GM12878 (cell line): ENCODE measurements at regions not wholly inside any gene's neighbourhood (a gene's known extent, or its start where the extent isn't known, plus 50 kb on each side); places are given as distances from the start of the nearest gene placed in this dataset.

Source experiments
- ATAC-seq: fragments of 200-7000 bp; cut with Tn5 transposase; 3 replicates; pipeline ENCODE4 v1.9.1; 2020; ENCODE audit warnings: mild to moderate bottlenecking, moderate library complexity
- BruUV-seq: library from RNA; stranded (reverse); fragments of 400-500 nt; replicated peaks from 2 replicates; lab custom pipeline; 2021; lab: Mats Ljungman, UMichigan
- CTCF ChIA-PET: fragments of 300-600 bp; sonication (Branson Sonifier 250); formaldehyde crosslinking; extraction: SDS; loops from one replicate; lab custom pipeline; 2021; ENCODE audit warnings: inconsistent platforms; lab: Yijun Ruan, JAX
- POLR2A ChIA-PET: fragments of 350-600 bp; formaldehyde crosslinking; extraction: SDS; loops from one replicate; lab custom pipeline; 2021; ENCODE audit warnings: inconsistent platforms; lab: Charles Lee
- RAD21 ChIA-PET: fragments of 300-600 bp; sonication (Branson Sonifier 250); formaldehyde crosslinking; loops from one replicate; lab custom pipeline; 2023; ENCODE audit warnings: antibody characterized with exemption; ENCODE audit not compliant: unreplicated experiment; lab: Charles Lee
- SMC1A ChIA-PET: fragments of 300-600 bp; sonication (Branson Sonifier 250); formaldehyde crosslinking; loops from one replicate; lab custom pipeline; 2023; ENCODE audit not compliant: unreplicated experiment, uncharacterized antibody; lab: Charles Lee
- DNase-seq: peaks from one replicate; pipeline ENCODE4 v3.0.0-alpha.2; 2011; ENCODE audit warnings: low read depth, low spot score
- FAIRE-seq: peaks from 3 replicates; lab custom pipeline; 2011; peaks lifted over from hg19 to GRCh38; lab: Jason Lieb, UNC
- H2AFZ ChIP-seq: 2 replicates; pipeline ENCODE4 v1.6.0; 2011; ENCODE audit warnings: low read depth, low read length, control low read depth; ENCODE audit not compliant: control insufficient read depth
- H3K27ac ChIP-seq: 2 replicates; pipeline ENCODE4 v1.5.1; 2011; ENCODE audit warnings: control low read depth; ENCODE audit not compliant: control insufficient read depth, insufficient read depth
- H3K27me3 ChIP-seq, 2 experiments: replicated peaks in 1 of 2; 2 replicates each; pipeline versions ENCODE4 v1.6.0 to v1.6.1; 2011; ENCODE audit warnings: low read length in 1 of 2; ENCODE audit not compliant: control insufficient read depth in 2 of 2, insufficient read depth in 2 of 2
- H3K36me3 ChIP-seq, 2 experiments: 2 replicates each; pipeline ENCODE4 v1.5.1; 2011; ENCODE audit warnings: low read length in 1 of 2; ENCODE audit not compliant: control insufficient read depth in 2 of 2, insufficient read depth in 2 of 2
- H3K4me1 ChIP-seq: 2 replicates; pipeline ENCODE4 v1.6.1; 2011; ENCODE audit warnings: mild to moderate bottlenecking, low read length, moderate library complexity, mixed read lengths; ENCODE audit not compliant: control insufficient read depth, insufficient read depth
- H3K4me2 ChIP-seq: 2 replicates; pipeline ENCODE4 v1.6.0; 2011; ENCODE audit warnings: control low read depth; ENCODE audit not compliant: control insufficient read depth, insufficient read depth
- H3K4me3 ChIP-seq: fragments of 200-600 bp; sonication (generic); 2 replicates; pipeline ENCODE4 v1.5.1; 2016
- H3K79me2 ChIP-seq: 2 replicates; pipeline ENCODE4 v1.6.0; 2011; ENCODE audit warnings: low read length; ENCODE audit not compliant: control insufficient read depth, insufficient read depth
- H3K9ac ChIP-seq: 2 replicates; pipeline ENCODE4 v1.8.0; 2011; ENCODE audit warnings: low read length, control low read depth, mixed read lengths; ENCODE audit not compliant: control insufficient read depth, insufficient read depth
- H3K9me3 ChIP-seq: replicated peaks from 3 replicates; pipeline ENCODE4 v1.5.1; 2011; ENCODE audit warnings: mild to moderate bottlenecking, low read length; ENCODE audit not compliant: control insufficient read depth, insufficient read depth
- H4K20me1 ChIP-seq: 2 replicates; pipeline ENCODE4 v1.6.0; 2011; ENCODE audit not compliant: control insufficient read depth, insufficient read depth
- ATF2 ChIP-seq: IDR thresholded peaks from 2 replicates; pipeline ENCODE4 v1.6.1; 2012; ENCODE audit warnings: low read length, inconsistent platforms
- EP300 ChIP-seq, 2 experiments: fragments of 150-350 bp in 1 of 2; IDR thresholded peaks; 2 replicates each; pipeline ENCODE4 v1.6.1; 2011 to 2012; ENCODE audit warnings: low read depth in 2 of 2, low read length in 2 of 2, borderline replicate concordance in 1 of 2, improper control_type of control experiment in 1 of 2, inconsistent platforms in 1 of 2; ENCODE audit not compliant: control insufficient read depth in 1 of 2
- KLF5 ChIP-seq: fragments of 450-650 bp; IDR thresholded peaks from 2 replicates; pipeline ENCODE4 v1.6.1; 2014; ENCODE audit warnings: mild to moderate bottlenecking; ENCODE audit not compliant: partially characterized antibody
- NR2C1 ChIP-seq: fragments of 450-650 bp; IDR thresholded peaks from 2 replicates; pipeline ENCODE4 v1.6.1; 2017; ENCODE audit warnings: antibody characterized with exemption, mild to moderate bottlenecking, moderate library complexity
- NR2F1 ChIP-seq: fragments of 450-650 bp; conservative IDR thresholded peaks from 2 replicates; pipeline ENCODE4 v1.6.1; 2017; ENCODE audit warnings: mild to moderate bottlenecking
- PAX5 ChIP-seq: IDR thresholded peaks from 2 replicates; pipeline ENCODE4 v1.6.1; 2011; ENCODE audit warnings: low read depth, low read length, borderline replicate concordance
- POLR2AphosphoS2 ChIP-seq: IDR thresholded peaks from 2 replicates; pipeline ENCODE4 v1.6.1; 2011; ENCODE audit warnings: low read depth, mild to moderate bottlenecking, low read length, improper control_type of control experiment, moderate library complexity
- RAD21 ChIP-seq: IDR thresholded peaks from 2 replicates; pipeline ENCODE4 v1.6.1; 2011; ENCODE audit warnings: mild to moderate bottlenecking, low read depth, low read length, moderate library complexity; ENCODE audit not compliant: insufficient read depth
- RELA ChIP-seq: fragments of 450-650 bp; IDR thresholded peaks from 2 replicates; pipeline ENCODE4 v1.8.0; 2014; ENCODE audit warnings: borderline replicate concordance; ENCODE audit not compliant: partially characterized antibody
- RUNX3 ChIP-seq: IDR thresholded peaks from 2 replicates; pipeline ENCODE4 v1.6.1; 2012; ENCODE audit warnings: low read length, inconsistent platforms
- SMAD5 ChIP-seq: IDR thresholded peaks from 2 replicates; pipeline ENCODE4 v1.6.1; 2016; ENCODE audit warnings: antibody characterized with exemption, low read depth
- STAT3 ChIP-seq: IDR thresholded peaks from 2 replicates; pipeline ENCODE4 v1.6.1; 2011; ENCODE audit warnings: low read depth, low read length, improper control_type of control experiment
- YBX1 ChIP-seq: fragments of 450-650 bp; IDR thresholded peaks from 2 replicates; pipeline ENCODE4 v1.6.1; 2016; ENCODE audit warnings: antibody characterized with exemption
- YY1 ChIP-seq: IDR thresholded peaks from 2 replicates; pipeline ENCODE4 v1.6.1; 2011; ENCODE audit warnings: low read depth, mild to moderate bottlenecking, low read length
- ZBTB4 ChIP-seq: fragments of 450-650 bp; formaldehyde crosslinking; IDR thresholded peaks from 2 replicates; pipeline ENCODE4 v1.4.0; 2022; ENCODE audit warnings: mild to moderate bottlenecking, moderate library complexity
- ZNF384 ChIP-seq: IDR thresholded peaks from 2 replicates; pipeline ENCODE4 v1.6.1; 2012; ENCODE audit warnings: low read depth, mild to moderate bottlenecking, low read length, improper control_type of control experiment, borderline replicate concordance
- WGBS: methylation state at CpG from one replicate; pipeline ENCODE4 v1.1.6; 2016; ENCODE audit warnings: low lambda C conversion rate; ENCODE audit not compliant: insufficient replicate concordance, insufficient coverage; ENCODE audit errors: missing lambda C conversion rate; 5-methylcytosine and 5-hydroxymethylcytosine counted together
- in situ Hi-C: fragments of 300-500 bp; cut with MboI; formaldehyde crosslinking; loops from 9 replicates; pipeline ENCODE4 v1.14.3; 2018; ENCODE audit warnings: mixed read lengths
- intact Hi-C: fragments of 100-400 bp; cut with micrococcal nuclease; formaldehyde crosslinking; loops from one replicate; pipeline ENCODE4 v1.14.2; 2022; ENCODE audit not compliant: unreplicated experiment

GRCh38 chr13:55727683-55728082, 1413.0 kb upstream of the PRR20A start:
- H3K36me3 ChIP-seq, result no peaks in the 10 kb centered on the region
- no peaks in the 10 kb centered on the region for H3K79me2 ChIP-seq
- H3K27me3 ChIP-seq, result no peaks in the 10 kb centered on the region
- no peak overlapping the region for H3K27ac ChIP-seq
- TF ChIP-seq RAD21, result no peak
- no peak for TF ChIP-seq POLR2AphosphoS2
- TF ChIP-seq KLF5, result no peak
- TF ChIP-seq SMAD5, result no peak
- TF ChIP-seq ATF2, result no peak
- TF ChIP-seq EP300 (IDR thresholded peaks at IDR 0.05; ENCODE audit: borderline replicate concordance in 1 of 2, control insufficient read depth in 1 of 2, low read depth in 2 of 2, low read length in 2 of 2), result no peak
- TF ChIP-seq ZNF384, result no peak
- no peak for TF ChIP-seq RUNX3
- no peak for TF ChIP-seq NR2F1
- TF ChIP-seq PAX5, result no peak
- no peak for TF ChIP-seq YBX1
- TF ChIP-seq STAT3, result no peak
- TF ChIP-seq ZBTB4 (CRISPR knock-in tag), result no peak
- no peak for TF ChIP-seq RELA
- TF ChIP-seq YY1, result no peak
- no peak for TF ChIP-seq NR2C1
- RAD21 ChIA-PET, result no interaction called here
- intact Hi-C loops, result no loop called here
- H3K4me1 ChIP-seq, result no peaks in the 10 kb centered on the region
- 43% methylated on average over 5 of the region's 5 CpGs for WGBS
- no peaks in the 10 kb centered on the region for H3K9me3 ChIP-seq
- FAIRE-seq (no peak), DNase-seq (no peak), ATAC-seq (no peak)
- H3K4me2 ChIP-seq, result no peak overlapping the region
- H4K20me1 ChIP-seq, result no peaks in the 10 kb centered on the region
- CTCF ChIA-PET, result interaction anchor here (0.6 kb wide), 1 partner anchor 238 kb away, joined by 4 read pairs; no protein-coding TSS in a partner anchor
- SMC1A ChIA-PET, result interaction anchor here (0.6 kb wide), 1 partner anchor 11 kb away, joined by 3 read pairs; no protein-coding TSS in a partner anchor
- no peak overlapping the region for H3K9ac ChIP-seq
- POLR2A ChIA-PET, result no interaction called here
- no peak overlapping the region for H2AFZ ChIP-seq
- no peak overlapping the region for H3K4me3 ChIP-seq
- in situ Hi-C loops, result no loop called here
- no TSS peak for BruUV-seq
